ENCODE measurements at regions not wholly inside any gene's neighbourhood (a gene's known extent, or its start where the extent isn't known, plus 50 kb on each side); places are given as distances from the start of the nearest gene placed in this dataset.

- H2AK9ac ChIP-seq (replicated peaks; ENCODE audit: low read depth, low read length, poor library complexity): no peak overlapping the region
- ATAC-seq (ENCODE audit: low read depth): peak; percentile 28; the same call in 1 of the 2 replicates
- H2BK15ac ChIP-seq (ENCODE audit: low read depth, low read length): peak overlapping the region; percentile 78; the same call in 2 of the 3 replicates
- H3K27me3 ChIP-seq (ENCODE audit: control insufficient read depth, insufficient read depth, low read length): no peaks in the 10 kb centered on the region
- ChIA-PET CTCF (no interaction called here), POLR2A (ENCODE audit: unreplicated experiment) (interaction anchor here (0.6 kb wide), 1 partner anchor 18 kb away, joined by 8 read pairs; no protein-coding TSS in a partner anchor)
- peak overlapping the region; percentile 69 for H2AK5ac ChIP-seq (ENCODE audit: low read depth, low read length)
- H4K8ac ChIP-seq (ENCODE audit: low read depth in 2 of 2, low read length in 2 of 2): peak overlapping the region; percentile 23 to 72; a peak in 2 of 4 replicates
- peak overlapping the region; percentile 84 for H4K5ac ChIP-seq (ENCODE audit: low read depth, low read length)
- no CpG with 5 or more reads among the region's 4 CpGs for WGBS, 2 experiments (ENCODE audit: extremely low coverage in 2 of 2, insufficient read length in 1 of 2)
- peak overlapping the region; percentile 88 for H3K4ac ChIP-seq (ENCODE audit: low read depth, low read length)
- peak overlapping the region; percentile 76; the same call in 1 of the 2 replicates for H3K27ac ChIP-seq (ENCODE audit: insufficient read depth, low read length)
- H3K14ac ChIP-seq (replicated peaks; ENCODE audit: low read depth, low read length): peak overlapping the region; percentile 75
- peak overlapping the region; percentile 65; the same call in 1 of the 2 replicates for H3K23ac ChIP-seq (ENCODE audit: low read depth, low read length)
- TF ChIP-seq MAZ (IDR thresholded peaks at IDR 0.05; ENCODE audit: borderline replicate concordance, low read depth, low read length) (no peak), FOS (IDR thresholded peaks at IDR 0.05; ENCODE audit: low read depth, low read length) (no peak), RCOR1 (IDR thresholded peaks at IDR 0.05; ENCODE audit: insufficient replicate concordance, low read length) (no peak), SMC3 (IDR thresholded peaks at IDR 0.05; ENCODE audit: low read depth, low read length) (no peak)
- peaks cover 3% of the 10 kb centered on the region for H3K9me1 ChIP-seq (ENCODE audit: insufficient read depth, low read length)
- intact Hi-C loops (cut with micrococcal nuclease) (loop anchor here (5.0 kb wide), 1 partner anchor 106 kb away; no protein-coding TSS in a partner anchor), in situ Hi-C loops (cut with MboI; ENCODE audit: low sequenced_read_pairs) (no loop called here), dilution Hi-C loops (cut with HindIII; ENCODE audit: low sequenced_read_pairs, unreplicated experiment) (no loop called here)
- peaks cover 6% of the 10 kb centered on the region for H3K4me1 ChIP-seq (ENCODE audit: control insufficient read depth, insufficient read depth, low read length)
- BruUV-seq (replicated peaks): no TSS peak
- no peak overlapping the region for H3K4me3 ChIP-seq (ENCODE audit: insufficient read depth, low read depth, low read length)
- peak overlapping the region; percentile 81; the same call in 1 of the 2 replicates for H3K18ac ChIP-seq (ENCODE audit: low read depth, low read length)
- H2BK120ac ChIP-seq (ENCODE audit: low read depth, low read length): peak overlapping the region; percentile 86
- H3K36me3 ChIP-seq (ENCODE audit: control insufficient read depth, insufficient read depth, low read length): no peaks in the 10 kb centered on the region
- peak overlapping the region; percentile 68; the same call in 1 of the 2 replicates for H3K56ac ChIP-seq (ENCODE audit: extremely low read depth, insufficient read depth, low read length)
- H3K79me1 ChIP-seq (ENCODE audit: low read depth in 1 of 2, low read length in 2 of 2): no peaks in the 10 kb centered on the region
- peak overlapping the region; percentile 81 for H4K91ac ChIP-seq (ENCODE audit: insufficient read depth, low read depth, low read length)
- H2AFZ ChIP-seq (replicated peaks; ENCODE audit: low read length, poor library complexity): no peak overlapping the region
- peak overlapping the region; percentile 85 for H2BK5ac ChIP-seq (ENCODE audit: low read depth, low read length, poor library complexity, severe bottlenecking)
- H3K4me2 ChIP-seq (ENCODE audit: low read depth, low read length): peak overlapping the region; percentile 78; the same call in 1 of the 2 replicates
- H4K20me1 ChIP-seq (ENCODE audit: insufficient read depth, low read length): no peaks in the 10 kb centered on the region
- peak; percentile 7 for DNase-seq
- H2BK20ac ChIP-seq (ENCODE audit: low read depth, low read length): peak overlapping the region; percentile 87
- H3K9me3 ChIP-seq (ENCODE audit: control insufficient read depth, insufficient read depth, low read length): no peaks in the 10 kb centered on the region
- H3K9ac ChIP-seq (ENCODE audit: low read depth, low read length): no peak overlapping the region
Observed at GRCh38 chr5:145588113-145588512, 247.0 kb downstream of the PRELID2 start.

All from IMR-90 (cell line).